Body of pancreas (tissue), 4 donors: ENCODE measurements at regions not wholly inside any gene's neighbourhood (a gene's known extent, or its start where the extent isn't known, plus 50 kb on each side); places are given as distances from the start of the nearest gene placed in this dataset.

ENCODE experiments used
- CTCF ChIP-seq, 7 experiments: fragments of 450-650 bp in 4 of 7; fragments of 200-600 bp in 3 of 7; sonication (generic) in 3 of 7; IDR thresholded peaks; one replicate each; pipeline ENCODE4 v1.5.1; 2016 to 2019; ENCODE audit warnings: antibody characterized with exemption in 7 of 7
- POLR2A ChIP-seq, 3 donors: fragments of 450-650 bp; IDR thresholded peaks; one replicate each; pipeline ENCODE4 v1.6.1; 2016; ENCODE audit warnings: antibody characterized with exemption in 3 of 3, mild to moderate bottlenecking in 2 of 3

GRCh38 chr11:24249921-24250320 is 246.9 kb upstream of the LUZP2 start:
- TF ChIP-seq POLR2A (IDR thresholded peaks at IDR 0.05): no peak
- TF ChIP-seq CTCF (IDR thresholded peaks at IDR 0.05): no peak
